ENCODE measurements at regions not wholly inside any gene's neighbourhood (a gene's known extent, or its start where the extent isn't known, plus 50 kb on each side); places are given as distances from the start of the nearest gene placed in this dataset.

DNA sequence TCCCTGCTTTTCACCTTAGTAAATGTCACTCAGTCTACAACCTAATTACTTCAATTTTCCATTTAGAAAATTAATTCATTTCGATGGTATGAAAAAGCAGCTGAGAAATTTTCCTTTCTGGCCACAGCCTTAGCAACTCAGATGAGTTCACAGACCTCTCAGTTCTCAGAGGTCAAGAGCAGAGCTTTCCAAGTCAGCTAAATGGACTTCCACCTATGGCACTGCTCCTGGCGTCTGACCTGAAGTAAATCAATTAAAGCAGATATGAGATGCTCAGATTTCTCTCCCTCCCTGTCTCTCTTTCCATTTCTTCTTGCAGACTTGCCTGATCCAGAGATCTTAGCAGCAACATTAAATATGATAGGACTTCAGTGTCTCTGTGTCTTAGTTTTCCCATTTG lies 412.6 kb downstream of the QKI start:
- no peak overlapping the region for H3K27ac ChIP-seq (ENCODE audit: low read depth, low read length, severe bottlenecking)
- 67% methylated on average over 2 of the region's 2 CpGs; no CpG with 5 or more reads in 1 of the 2 experiments for WGBS, 2 experiments (ENCODE audit: insufficient coverage in 2 of 2)
- no peak overlapping the region for H3K4me3 ChIP-seq (ENCODE audit: extremely low read depth, insufficient read depth, low read length, poor library complexity, severe bottlenecking)
- H3K4me1 ChIP-seq (ENCODE audit: control insufficient read depth, insufficient read depth, low read length, poor library complexity, severe bottlenecking) = peaks cover 4% of the 10 kb centered on the region
- no peaks in the 10 kb centered on the region for H3K36me3 ChIP-seq (ENCODE audit: control insufficient read depth, insufficient read depth, low read length)
- no peaks in the 10 kb centered on the region for H3K9me3 ChIP-seq (ENCODE audit: control insufficient read depth, low read length)

DNA sequence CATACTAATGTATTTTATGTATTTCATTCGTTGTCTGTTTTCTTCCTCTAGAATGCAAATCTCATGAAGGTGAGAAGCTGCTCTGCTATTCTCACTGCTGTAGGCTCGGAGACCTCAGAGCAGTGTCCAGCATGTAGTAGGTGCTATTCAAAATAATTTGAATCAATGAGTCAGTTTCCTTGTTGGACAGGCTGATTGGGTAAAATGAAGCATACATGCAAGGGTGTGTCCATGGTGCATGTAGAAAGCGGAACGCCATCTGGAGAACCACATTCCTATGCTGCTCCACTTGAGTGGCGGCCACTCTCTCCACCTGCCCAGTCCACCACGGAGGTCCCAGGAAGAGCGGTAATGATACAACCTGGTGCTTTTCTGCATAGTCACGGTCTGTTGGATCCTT lies 412.1 kb downstream of the QKI start:
- Histone ChIP-seq H3K27ac (ENCODE audit: low read depth, low read length, severe bottlenecking) (no peak overlapping the region), H3K9me3 (ENCODE audit: control insufficient read depth, low read length) (no peaks in the 10 kb centered on the region), H3K4me3 (ENCODE audit: extremely low read depth, insufficient read depth, low read length, poor library complexity, severe bottlenecking) (no peak overlapping the region), H3K4me1 (ENCODE audit: control insufficient read depth, insufficient read depth, low read length, poor library complexity, severe bottlenecking) (peaks cover 4% of the 10 kb centered on the region), H3K36me3 (ENCODE audit: control insufficient read depth, insufficient read depth, low read length) (no peaks in the 10 kb centered on the region)
- 92 to 100% methylated on average over 5 to 6 of the region's 8 CpGs for WGBS, 2 experiments (ENCODE audit: insufficient coverage in 2 of 2)

DNA sequence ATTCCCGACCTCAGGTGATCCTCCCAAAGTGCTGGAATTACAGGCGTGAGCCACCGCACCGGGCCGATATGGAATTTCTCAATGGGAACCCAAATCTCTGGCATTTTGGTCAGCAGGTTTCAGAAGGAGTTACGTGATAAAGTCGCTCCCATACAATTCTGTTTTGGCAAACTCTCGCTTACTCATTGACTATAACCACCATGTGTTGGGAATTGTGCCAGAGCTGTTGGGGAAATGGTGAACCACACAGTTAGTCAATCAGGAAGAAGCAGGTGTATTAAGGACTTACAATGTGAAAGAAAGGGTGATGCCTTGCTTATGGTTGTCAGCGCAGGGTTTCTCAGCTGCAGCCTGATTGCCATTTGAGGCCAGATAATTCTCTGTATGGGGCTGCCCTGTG lies 410.5 kb downstream of the QKI start:
- H3K4me3 ChIP-seq (ENCODE audit: extremely low read depth, insufficient read depth, low read length, poor library complexity, severe bottlenecking) = no peak overlapping the region
- no peaks in the 10 kb centered on the region for H3K36me3 ChIP-seq (ENCODE audit: control insufficient read depth, insufficient read depth, low read length)
- no peaks in the 10 kb centered on the region for H3K9me3 ChIP-seq (ENCODE audit: control insufficient read depth, low read length)
- peaks cover 4% of the 10 kb centered on the region for H3K4me1 ChIP-seq (ENCODE audit: control insufficient read depth, insufficient read depth, low read length, poor library complexity, severe bottlenecking)
- no peak overlapping the region for H3K27ac ChIP-seq (ENCODE audit: low read depth, low read length, severe bottlenecking)
- 91 to 99% methylated on average over 6 to 8 of the region's 9 CpGs for WGBS, 2 experiments (ENCODE audit: insufficient coverage in 2 of 2)

DNA sequence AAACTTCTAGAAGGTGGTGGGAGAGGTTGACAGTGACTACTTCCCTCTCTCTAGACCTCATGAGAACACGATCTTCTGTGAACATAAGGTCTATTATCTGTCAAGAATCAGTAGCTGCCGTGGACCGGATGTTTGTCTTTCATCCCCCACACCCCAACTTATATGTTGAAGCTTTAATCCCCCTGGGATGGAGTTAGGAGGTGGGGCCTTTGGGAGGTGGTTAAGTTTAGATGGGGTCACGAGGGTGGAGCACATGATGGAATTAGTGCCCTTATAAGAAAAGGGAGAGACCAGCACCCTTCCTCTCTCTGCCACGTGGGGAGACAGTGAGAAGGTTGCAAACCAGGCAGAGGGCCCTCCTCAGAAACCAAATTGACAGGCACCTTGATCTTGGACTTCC lies 409.1 kb downstream of the QKI start:
- no peaks in the 10 kb centered on the region for H3K9me3 ChIP-seq (ENCODE audit: control insufficient read depth, low read length)
- H3K4me1 ChIP-seq (ENCODE audit: control insufficient read depth, insufficient read depth, low read length, poor library complexity, severe bottlenecking) = peaks cover 4% of the 10 kb centered on the region
- H3K36me3 ChIP-seq (ENCODE audit: control insufficient read depth, insufficient read depth, low read length) = no peaks in the 10 kb centered on the region
- H3K27ac ChIP-seq (ENCODE audit: low read depth, low read length, severe bottlenecking) = no peak overlapping the region
- H3K4me3 ChIP-seq (ENCODE audit: extremely low read depth, insufficient read depth, low read length, poor library complexity, severe bottlenecking) = no peak overlapping the region
- WGBS, 2 experiments (ENCODE audit: insufficient coverage in 2 of 2) = 100% methylated on average over 1 of the region's 5 CpGs; no CpG with 5 or more reads in 1 of the 2 experiments

DNA sequence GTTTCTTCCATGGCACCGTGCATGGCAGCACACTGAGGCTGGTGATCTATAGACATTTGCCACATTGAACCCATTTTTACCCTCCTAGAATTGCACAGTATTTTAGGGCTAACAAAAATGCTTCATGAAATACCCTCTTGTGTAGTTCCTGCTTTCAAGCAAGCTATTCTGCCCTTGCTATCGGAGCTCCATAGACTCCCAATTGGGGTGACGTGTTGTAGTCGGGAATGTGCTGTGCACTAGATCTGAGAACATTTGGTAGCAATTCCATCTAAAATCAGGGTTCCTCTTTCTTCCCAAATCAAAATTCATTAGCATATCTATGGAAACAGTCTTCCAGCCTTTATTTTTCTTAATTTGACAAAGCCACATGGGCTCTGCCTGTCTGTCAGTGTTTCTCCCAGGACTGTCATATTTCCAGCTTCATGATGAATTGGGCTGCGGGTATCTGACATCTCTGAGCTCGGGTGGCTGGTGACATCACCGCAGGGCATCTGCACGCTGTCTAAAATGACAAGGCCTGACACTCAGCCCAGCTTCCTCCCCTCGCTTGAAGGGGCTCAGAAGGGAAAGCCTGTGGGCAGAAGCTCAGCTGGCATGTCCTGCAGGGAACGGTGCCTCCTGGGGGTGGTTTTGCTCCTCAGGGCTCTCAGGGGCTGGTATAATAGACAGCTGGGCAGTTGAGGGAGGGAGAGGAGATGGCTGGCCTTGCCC lies 406.4 kb downstream of the QKI start:
- 85 to 91% methylated on average over 7 to 10 of the region's 10 CpGs for WGBS, 2 experiments (ENCODE audit: insufficient coverage in 2 of 2)
- H3K36me3 ChIP-seq (ENCODE audit: control insufficient read depth, insufficient read depth, low read length) = no peaks in the 10 kb centered on the region
- H3K27ac ChIP-seq (ENCODE audit: low read depth, low read length, severe bottlenecking) = no peak overlapping the region
- H3K4me1 ChIP-seq (ENCODE audit: control insufficient read depth, insufficient read depth, low read length, poor library complexity, severe bottlenecking) = no peaks in the 10 kb centered on the region
- no peaks in the 10 kb centered on the region for H3K9me3 ChIP-seq (ENCODE audit: control insufficient read depth, low read length)
- H3K4me3 ChIP-seq (ENCODE audit: extremely low read depth, insufficient read depth, low read length, poor library complexity, severe bottlenecking) = no peak overlapping the region

DNA sequence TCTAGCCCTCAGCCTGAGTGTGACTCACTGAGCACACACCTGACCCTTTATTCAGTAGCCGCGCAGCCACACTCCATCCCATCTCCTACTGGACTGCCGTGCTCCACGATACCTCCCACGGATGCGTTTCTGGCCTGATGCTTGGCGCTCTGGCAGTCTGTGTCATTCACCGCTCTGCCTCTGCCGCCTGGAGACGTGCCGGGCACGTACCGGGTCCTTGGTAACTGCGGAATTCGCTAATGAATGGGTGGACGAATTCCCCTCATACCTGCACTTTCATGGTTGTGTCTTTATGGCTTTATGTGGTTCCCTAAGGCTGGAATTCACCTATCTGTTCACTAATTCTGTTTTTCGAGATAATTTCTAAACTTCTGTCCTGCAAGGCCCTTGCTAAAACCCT lies 405.7 kb downstream of the QKI start:
- Histone ChIP-seq H3K4me3 (ENCODE audit: extremely low read depth, insufficient read depth, low read length, poor library complexity, severe bottlenecking) (no peak overlapping the region), H3K27ac (ENCODE audit: low read depth, low read length, severe bottlenecking) (no peak overlapping the region), H3K9me3 (ENCODE audit: control insufficient read depth, low read length) (no peaks in the 10 kb centered on the region), H3K4me1 (ENCODE audit: control insufficient read depth, insufficient read depth, low read length, poor library complexity, severe bottlenecking) (no peaks in the 10 kb centered on the region), H3K36me3 (ENCODE audit: control insufficient read depth, insufficient read depth, low read length) (no peaks in the 10 kb centered on the region)
- 92 to 99% methylated on average over 12 to 13 of the region's 17 CpGs for WGBS, 2 experiments (ENCODE audit: insufficient coverage in 2 of 2)

DNA sequence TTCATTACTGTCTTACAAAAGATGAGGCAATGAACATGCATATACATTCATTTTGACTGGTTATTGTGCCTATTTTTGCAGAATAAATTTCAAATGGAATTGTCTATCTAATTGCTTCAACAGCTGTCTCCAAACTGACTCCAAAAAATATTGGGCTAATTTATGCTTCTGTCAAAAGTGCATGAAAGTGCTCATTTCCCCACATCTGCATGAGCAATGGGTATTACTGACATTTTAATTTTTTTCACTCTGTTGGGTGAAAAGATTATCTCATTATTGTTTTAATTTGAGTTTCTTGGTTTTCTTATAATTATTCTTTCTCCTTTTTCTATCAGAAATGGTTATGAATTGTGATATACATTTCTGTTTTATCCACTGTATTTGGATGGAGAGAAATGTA lies 404.2 kb downstream of the QKI start:
- Histone ChIP-seq H3K4me3 (ENCODE audit: extremely low read depth, insufficient read depth, low read length, poor library complexity, severe bottlenecking) (no peak overlapping the region), H3K9me3 (ENCODE audit: control insufficient read depth, low read length) (no peaks in the 10 kb centered on the region), H3K36me3 (ENCODE audit: control insufficient read depth, insufficient read depth, low read length) (no peaks in the 10 kb centered on the region), H3K27ac (ENCODE audit: low read depth, low read length, severe bottlenecking) (no peak overlapping the region), H3K4me1 (ENCODE audit: control insufficient read depth, insufficient read depth, low read length, poor library complexity, severe bottlenecking) (no peaks in the 10 kb centered on the region)

DNA sequence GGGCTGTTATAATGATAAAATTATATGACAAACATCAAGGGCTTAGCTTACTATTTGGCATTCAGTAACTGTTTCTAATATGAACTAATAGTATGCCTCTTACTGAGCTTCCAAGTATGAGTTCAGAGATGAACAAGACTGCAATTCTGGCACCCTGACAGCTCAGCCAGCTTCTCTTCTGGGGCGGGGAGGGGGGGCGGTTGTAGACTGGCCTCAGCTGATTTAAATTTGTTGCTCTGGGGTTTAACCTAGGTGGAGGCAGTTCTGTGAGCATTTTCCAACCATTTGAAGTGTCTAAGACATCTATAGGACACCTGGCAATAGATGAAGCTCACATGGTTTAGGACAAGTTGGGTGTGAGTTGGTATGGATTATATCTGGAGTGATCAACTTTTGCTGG lies 401.9 kb downstream of the QKI start:
- H3K9me3 ChIP-seq (ENCODE audit: control insufficient read depth, low read length) = no peaks in the 10 kb centered on the region
- no peak overlapping the region for H3K4me3 ChIP-seq (ENCODE audit: extremely low read depth, insufficient read depth, low read length, poor library complexity, severe bottlenecking)
- H3K36me3 ChIP-seq (ENCODE audit: control insufficient read depth, insufficient read depth, low read length) = no peaks in the 10 kb centered on the region
- WGBS, 2 experiments (ENCODE audit: insufficient coverage in 2 of 2) = 83% methylated on average over 2 of the region's 2 CpGs; no CpG with 5 or more reads in 1 of the 2 experiments
- no peaks in the 10 kb centered on the region for H3K4me1 ChIP-seq (ENCODE audit: control insufficient read depth, insufficient read depth, low read length, poor library complexity, severe bottlenecking)
- H3K27ac ChIP-seq (ENCODE audit: low read depth, low read length, severe bottlenecking) = no peak overlapping the region

DNA sequence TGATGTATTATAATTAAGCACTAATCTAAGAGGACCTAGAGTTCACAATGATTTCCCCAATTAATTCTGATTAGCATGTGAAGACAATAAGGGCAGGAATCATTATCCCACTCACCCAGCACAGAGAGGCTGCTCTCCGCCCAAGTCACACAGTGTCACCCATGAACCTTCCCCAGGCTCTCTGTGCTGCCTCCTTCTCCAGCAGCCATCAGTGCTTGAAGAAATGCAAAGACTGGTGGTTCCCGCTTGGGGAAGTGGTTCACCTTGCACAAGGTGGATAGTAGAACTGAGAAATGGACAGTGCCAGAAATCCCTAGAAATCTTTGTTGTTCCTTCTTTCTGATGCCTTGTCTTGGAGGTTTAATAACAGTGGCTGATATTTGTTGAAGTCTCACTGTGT lies 401.3 kb downstream of the QKI start:
- H3K4me3 ChIP-seq (ENCODE audit: extremely low read depth, insufficient read depth, low read length, poor library complexity, severe bottlenecking) = no peak overlapping the region
- H3K27ac ChIP-seq (ENCODE audit: low read depth, low read length, severe bottlenecking) = no peak overlapping the region
- H3K4me1 ChIP-seq (ENCODE audit: control insufficient read depth, insufficient read depth, low read length, poor library complexity, severe bottlenecking) = no peaks in the 10 kb centered on the region
- H3K36me3 ChIP-seq (ENCODE audit: control insufficient read depth, insufficient read depth, low read length) = no peaks in the 10 kb centered on the region
- WGBS, 2 experiments (ENCODE audit: insufficient coverage in 2 of 2) = 100% methylated on average over 1 to 2 of the region's 2 CpGs
- H3K9me3 ChIP-seq (ENCODE audit: control insufficient read depth, low read length) = no peaks in the 10 kb centered on the region

DNA sequence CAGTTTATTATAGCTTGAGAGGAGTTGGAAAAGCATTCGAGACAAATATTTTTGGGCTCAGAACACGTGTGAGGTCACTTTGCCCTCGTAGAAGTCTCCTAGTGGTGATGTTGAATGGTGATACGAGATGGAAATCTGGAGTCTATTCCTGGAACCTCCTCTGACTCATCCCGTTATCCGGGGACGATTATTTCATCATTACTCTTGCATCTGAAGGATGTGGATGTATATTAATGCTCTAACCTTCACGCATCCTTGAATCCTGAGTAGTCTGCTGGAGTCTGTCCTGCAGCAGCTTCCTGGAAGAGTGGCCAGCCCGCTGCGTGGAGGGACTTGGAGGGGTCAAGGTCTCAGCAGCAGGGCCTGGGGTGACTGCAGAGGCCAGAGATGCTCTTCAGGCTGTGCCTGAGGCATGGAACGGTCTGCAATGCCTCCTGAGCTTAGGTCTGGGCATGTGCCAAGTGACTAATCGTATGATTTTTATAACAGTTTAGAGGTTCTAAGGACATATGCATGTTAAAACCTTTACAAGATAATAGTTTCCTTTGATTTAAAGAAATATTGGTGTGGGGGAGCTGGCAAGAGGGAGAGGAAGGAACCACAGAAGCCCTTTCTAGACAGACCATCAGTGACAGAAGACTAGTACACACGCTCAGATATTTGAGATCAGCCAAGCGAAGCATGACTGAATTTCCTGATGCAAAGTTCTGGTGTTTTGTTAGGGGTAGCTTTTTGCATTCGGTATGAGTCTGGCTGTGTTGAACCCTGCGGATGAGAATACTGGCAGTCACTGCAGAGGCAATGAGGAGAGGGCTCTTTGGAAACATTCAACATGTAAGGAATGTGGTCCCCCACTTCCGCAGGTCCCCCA lies 400.2 kb downstream of the QKI start:
- H3K27ac ChIP-seq (ENCODE audit: low read depth, low read length, severe bottlenecking) = no peak overlapping the region
- H3K9me3 ChIP-seq (ENCODE audit: control insufficient read depth, low read length) = no peaks in the 10 kb centered on the region
- no peaks in the 10 kb centered on the region for H3K4me1 ChIP-seq (ENCODE audit: control insufficient read depth, insufficient read depth, low read length, poor library complexity, severe bottlenecking)
- no peak overlapping the region for H3K4me3 ChIP-seq (ENCODE audit: extremely low read depth, insufficient read depth, low read length, poor library complexity, severe bottlenecking)
- H3K36me3 ChIP-seq (ENCODE audit: control insufficient read depth, insufficient read depth, low read length) = no peaks in the 10 kb centered on the region
- WGBS, 2 experiments (ENCODE audit: insufficient coverage in 2 of 2) = 94 to 95% methylated on average over 10 to 13 of the region's 17 CpGs

DNA sequence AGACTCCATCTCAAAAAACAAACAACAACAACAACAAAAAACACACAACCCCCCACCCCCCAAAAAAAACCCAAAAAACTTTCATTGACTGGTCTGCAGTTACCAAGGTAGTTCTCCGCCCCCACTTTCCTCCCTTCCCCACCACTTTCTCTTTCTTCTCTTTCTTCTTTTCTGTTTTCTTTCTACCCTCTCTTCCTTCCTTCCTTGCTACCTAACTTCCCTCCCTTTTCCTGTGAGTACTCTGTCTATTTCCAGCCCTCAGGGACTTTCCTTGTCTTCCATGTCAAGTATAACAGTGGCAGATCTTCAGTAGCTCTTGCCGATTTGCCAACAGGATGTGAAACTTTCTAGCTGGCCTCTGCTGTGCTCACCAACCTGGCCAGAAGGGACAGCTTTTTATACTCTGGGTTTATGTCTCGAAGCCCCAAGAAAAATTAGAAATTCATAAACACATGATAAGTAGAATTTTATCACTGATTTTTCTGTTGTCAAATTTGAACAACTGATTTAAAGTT lies 399.5 kb downstream of the QKI start:
- H3K4me1 ChIP-seq (ENCODE audit: control insufficient read depth, insufficient read depth, low read length, poor library complexity, severe bottlenecking) = no peaks in the 10 kb centered on the region
- 82 to 92% methylated on average over 2 of the region's 3 CpGs for WGBS, 2 experiments (ENCODE audit: insufficient coverage in 2 of 2)
- H3K27ac ChIP-seq (ENCODE audit: low read depth, low read length, severe bottlenecking) = no peak overlapping the region
- H3K9me3 ChIP-seq (ENCODE audit: control insufficient read depth, low read length) = no peaks in the 10 kb centered on the region
- H3K36me3 ChIP-seq (ENCODE audit: control insufficient read depth, insufficient read depth, low read length) = no peaks in the 10 kb centered on the region
- H3K4me3 ChIP-seq (ENCODE audit: extremely low read depth, insufficient read depth, low read length, poor library complexity, severe bottlenecking) = no peak overlapping the region

Data from mesodermal cell (in vitro differentiated cells).